GM20431 (cell line): ENCODE measurements at regions not wholly inside any gene's neighbourhood (a gene's known extent, or its start where the extent isn't known, plus 50 kb on each side); places are given as distances from the start of the nearest gene placed in this dataset.

ENCODE experiments used
- in situ Hi-C: fragments of 300-500 bp; cut with MseI, MboI; formaldehyde crosslinking; loops from one replicate; pipeline ENCODE4 v1.15.0; 2020; ENCODE audit warnings: low sequenced_read_pairs; ENCODE audit not compliant: unreplicated experiment

- in situ Hi-C loops: no loop called here
Measured at GRCh38 chr2:105653302-105653701, 91.4 kb upstream of the NCK2 start.

- in situ Hi-C loops: no loop called here
Measured at GRCh38 chr2:105652014-105652796, 92.5 kb upstream of the NCK2 start.

DNA sequence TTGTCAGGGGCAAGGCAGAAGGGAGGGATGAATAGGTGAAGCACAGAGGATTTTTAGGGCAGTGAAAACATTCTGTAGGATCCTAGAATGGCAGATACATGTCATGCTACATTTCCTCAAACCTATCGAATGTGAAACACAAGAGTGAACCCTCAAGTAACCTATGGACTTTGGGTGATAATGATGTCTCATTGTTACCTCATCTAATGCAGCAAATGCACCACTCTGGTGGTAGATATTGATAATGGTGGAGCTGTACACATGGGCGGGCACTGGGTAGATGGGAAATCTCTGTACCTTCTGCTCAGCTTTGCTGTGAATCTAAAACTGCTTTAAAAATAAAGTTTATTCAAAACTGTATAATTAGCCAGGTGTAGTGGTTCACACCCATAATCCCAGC is 95.2 kb upstream of the NCK2 start:
- in situ Hi-C loops: no loop called here

DNA sequence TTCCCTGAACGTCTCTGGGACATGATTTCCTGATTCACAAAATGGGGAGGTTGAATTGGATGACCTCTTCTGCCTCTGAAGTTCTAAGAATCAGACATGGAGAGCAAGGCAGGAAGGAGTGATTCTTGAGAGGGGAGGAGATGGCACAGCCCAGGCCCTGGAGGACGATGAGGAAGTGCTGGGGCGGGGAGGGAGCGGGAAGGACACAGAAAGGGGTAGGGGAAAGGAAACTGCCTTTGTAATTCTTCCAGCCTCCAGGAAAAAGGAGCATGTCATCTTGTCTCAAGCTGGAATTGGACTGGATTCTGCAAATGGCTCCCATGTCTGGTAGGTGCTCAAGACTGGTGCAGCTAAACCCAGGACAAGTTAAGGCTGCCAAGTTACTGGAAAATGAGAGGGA is 97.0 kb upstream of the NCK2 start:
- in situ Hi-C loops: no loop called here

DNA sequence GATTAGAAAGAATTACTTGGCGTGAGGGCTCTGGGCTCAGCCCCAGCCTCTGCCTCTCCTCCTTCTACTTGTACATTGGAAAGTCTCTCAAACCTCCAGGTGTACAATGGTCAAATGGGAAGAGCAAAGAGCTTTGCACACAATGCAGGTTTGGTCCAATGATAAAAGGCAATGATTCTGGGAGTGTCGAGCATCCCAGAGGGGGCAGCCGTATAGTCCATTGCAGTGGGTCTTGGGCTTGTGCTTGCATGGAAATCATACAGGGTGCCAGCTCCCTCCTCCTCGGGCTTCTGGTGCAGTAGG is 98.0 kb upstream of the NCK2 start:
- in situ Hi-C loops: no loop called here

GRCh38 chr2:105645938-105646773 is 98.6 kb upstream of the NCK2 start:
- in situ Hi-C loops: no loop called here

DNA sequence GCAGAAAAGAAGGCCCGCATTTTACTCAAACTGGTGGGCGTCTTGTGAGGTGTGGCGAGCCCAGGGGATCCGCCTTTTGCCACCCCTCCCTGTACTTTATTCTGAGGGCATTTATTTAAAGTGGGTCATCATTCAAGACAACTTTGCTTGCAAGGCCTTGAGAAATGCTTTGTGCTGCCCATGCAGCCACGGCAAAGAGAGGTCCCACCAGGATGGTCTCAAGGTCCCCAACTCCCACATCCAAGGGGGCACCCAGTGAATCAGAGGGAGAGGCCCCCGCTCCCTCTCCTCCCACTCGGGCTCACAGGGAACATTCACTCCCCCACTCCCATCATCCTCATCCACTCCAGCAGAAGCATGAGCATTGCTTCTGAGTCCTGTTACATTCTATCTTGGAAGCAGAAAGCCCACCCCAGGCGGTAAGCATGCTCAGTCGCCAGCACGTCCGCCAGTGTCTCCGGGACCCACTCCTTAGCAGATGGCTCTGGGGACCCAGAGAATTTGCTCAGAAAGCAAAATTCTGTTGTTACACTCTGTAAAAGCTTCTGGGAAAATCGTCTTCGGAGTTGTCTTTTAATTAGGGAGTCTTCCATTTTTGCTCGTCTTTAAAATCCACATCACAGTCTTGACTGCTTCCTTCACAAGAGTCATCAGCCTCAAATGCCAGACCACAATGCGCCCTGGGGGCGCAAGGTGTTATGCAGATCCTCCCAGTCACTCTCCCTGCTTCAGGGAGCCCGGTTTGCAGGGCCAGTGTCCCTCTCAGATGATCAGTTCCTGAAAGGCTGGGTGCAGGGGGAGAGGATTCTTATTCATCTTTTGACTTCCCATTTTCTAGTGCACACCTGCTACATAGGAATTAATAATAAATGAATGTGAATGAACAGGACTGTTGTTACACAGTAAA is 99.4 kb upstream of the NCK2 start:
- in situ Hi-C loops: no loop called here

DNA sequence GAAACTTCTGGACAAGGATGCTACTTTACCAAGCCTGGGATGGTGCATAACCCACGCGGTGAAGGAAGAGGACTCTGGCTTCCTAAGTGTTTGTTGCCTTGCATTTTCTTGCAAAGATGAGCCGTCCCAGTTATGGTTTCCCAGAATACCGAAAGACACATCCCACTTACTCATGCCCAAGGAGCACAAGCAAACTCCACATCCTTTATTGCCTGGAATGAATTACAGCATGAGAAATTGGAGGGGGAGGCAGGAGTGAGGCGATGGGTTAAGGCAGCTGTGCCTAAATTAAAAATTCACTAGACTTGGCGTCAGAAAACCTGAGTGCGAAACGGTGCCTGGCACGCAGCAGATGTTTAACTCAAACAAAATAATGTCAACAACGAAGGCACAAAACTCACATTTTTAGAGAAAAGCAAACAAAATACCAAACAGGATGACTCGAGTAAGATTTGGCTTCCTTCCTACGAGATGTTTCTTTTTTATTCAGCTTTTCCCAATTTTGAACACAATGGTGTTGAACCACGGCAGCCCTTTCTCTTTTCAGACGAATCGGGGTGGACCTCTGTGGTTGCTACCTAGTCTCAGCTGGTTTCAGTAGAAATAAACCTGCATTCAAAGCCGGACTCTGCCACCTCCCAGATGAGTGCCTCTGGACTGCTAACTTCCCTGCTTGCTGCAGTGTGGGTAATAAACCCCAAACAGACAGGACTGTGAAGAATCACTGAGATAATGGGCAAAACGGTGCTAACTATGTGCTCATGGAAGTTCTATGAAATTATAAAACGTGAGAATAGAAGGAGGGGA is 100.3 kb upstream of the NCK2 start:
- in situ Hi-C loops: no loop called here

DNA sequence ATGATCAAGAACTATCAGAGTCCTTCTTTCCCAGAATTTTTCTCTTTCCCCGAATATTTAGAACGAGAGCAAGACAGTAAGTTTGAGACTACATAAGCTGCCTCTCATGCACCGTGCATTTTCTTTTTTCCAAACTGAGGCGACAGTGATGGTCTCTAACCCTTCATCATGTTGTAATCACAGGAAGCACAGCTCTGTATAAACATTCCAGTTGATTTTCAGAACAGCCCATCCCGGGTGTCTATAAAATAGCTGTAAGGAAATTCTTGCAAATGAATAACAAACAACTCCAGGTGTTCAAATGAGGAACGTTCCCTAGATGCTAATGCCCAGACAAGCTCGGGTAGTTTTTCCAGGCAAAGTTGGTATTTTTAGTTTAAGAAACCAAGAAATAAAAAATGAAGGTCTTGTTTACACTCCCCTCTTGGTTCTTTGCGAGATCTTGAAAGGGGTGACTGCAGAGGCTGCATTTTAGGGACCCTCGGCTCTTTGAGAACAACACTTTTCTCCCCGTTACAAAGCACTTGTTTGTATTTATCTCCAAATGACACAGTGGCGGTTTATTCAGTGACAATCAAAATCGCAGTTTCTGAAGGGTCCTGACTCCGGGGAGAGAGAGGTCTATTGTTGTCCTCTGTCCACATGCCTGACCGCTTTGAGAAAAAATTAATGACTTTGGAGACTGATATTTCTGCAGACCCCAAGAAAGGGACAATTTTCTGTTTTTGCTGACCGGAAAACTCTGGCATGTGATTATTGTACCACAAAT is 101.1 kb upstream of the NCK2 start:
- in situ Hi-C loops: no loop called here

GRCh38 chr2:105641389-105641811 is 103.3 kb upstream of the NCK2 start:
- in situ Hi-C loops: no loop called here

DNA sequence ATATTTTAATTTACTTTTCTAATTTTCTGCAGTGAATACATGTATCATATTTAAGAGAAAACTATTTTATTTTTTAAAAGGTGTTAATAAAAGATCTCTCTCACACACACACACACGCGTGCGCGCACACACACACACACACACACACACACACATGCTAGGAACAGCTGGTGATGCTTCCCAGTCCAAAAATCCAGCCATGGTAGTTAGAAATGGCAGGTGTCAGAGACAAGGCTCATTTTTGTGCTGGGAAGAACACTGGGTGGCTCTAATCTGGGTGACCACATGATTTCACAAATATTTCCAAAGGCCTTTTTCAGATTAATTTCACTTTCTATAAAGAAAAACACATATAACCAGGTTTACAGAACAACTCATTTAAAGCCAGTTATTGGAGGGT is 104.5 kb upstream of the NCK2 start:
- in situ Hi-C loops: no loop called here

- in situ Hi-C loops: no loop called here
Measured at GRCh38 chr2:105636109-105636740, 108.5 kb upstream of the NCK2 start.

DNA sequence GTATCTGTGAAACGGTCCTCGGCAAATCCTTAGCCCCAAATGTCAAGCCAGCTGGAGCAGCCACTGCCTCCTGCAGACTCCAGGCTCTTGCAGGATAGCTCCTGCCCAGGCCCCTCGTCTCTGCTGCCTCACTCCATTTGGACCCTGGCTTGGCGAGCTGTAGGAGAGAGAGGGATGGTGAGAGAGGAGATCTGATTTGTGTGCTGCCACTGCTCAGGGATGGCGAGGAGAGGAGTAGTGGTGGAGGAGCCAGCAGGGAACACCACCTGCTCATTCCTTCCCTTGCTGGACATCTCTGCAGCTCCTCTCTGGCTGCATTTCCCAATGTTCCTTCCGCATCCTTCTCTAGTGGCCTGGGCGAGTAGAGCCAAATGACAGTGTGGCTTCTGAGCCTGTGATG is 109.1 kb upstream of the NCK2 start:
- in situ Hi-C loops: no loop called here

DNA sequence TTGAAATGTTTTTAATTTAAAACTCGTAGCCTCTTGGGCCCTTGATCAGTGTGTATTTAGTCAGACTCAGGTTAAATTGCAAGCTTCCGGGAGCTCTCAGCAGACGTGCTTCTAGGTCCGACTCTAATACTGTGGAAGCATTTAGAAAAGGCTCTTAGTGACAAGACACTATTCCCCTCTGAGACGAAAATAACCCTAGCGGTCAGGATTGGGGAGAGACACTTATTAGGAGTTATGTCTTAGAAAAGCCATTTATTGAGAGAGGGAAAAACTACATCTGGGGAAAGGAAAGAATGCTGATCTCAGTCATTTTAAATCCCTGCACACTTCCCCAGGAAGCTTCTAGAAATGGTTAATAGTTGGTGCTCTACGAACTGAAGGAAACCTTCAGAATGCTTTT is 110.5 kb upstream of the NCK2 start:
- in situ Hi-C loops: no loop called here

GRCh38 chr2:105631922-105632321 is 112.8 kb upstream of the NCK2 start:
- in situ Hi-C loops: no loop called here

DNA sequence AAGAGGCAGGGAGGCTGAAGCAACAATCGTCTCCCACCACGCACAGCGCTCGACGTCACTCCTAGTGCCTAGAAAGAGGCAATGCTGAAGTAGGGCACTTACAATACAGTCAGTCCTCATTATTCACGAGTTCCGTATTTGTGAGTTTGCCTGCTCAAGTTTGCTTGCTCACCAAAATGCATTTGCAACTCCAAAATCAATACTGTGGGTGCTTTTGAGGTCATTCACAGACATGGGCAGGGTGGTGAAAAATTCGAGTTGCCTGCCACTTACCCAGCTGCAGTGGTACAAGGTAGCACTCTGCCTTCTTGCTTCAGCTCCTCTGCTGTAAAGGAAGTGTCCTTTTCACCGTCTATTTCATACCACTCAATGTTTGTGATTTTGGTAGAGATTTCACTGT is 113.7 kb upstream of the NCK2 start:
- in situ Hi-C loops: no loop called here

GRCh38 chr2:105629634-105630033 is 115.1 kb upstream of the NCK2 start:
- in situ Hi-C loops: no loop called here

- in situ Hi-C loops: no loop called here
Measured at GRCh38 chr2:105627534-105627933, 117.2 kb upstream of the NCK2 start.

DNA sequence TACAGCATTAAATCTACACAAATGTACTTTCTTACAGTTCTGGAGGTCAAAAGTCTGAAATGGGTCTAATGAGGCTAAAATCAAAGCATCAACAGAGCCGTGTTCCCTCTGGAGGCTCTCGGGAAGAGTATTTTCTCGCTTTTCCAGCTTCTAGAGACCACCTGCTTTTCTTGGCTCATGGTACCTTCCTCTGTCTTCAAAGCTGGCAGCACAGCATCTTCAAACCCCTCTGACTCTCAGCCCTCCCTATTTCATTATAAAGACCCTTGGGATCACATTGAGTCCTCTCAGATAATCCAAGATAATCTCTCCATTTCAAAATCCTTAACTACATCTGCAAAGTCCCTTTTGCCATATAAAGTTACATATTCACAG is 117.8 kb upstream of the NCK2 start:
- in situ Hi-C loops: no loop called here
